Parathyroid adenoma (tissue), 2 donors: ENCODE measurements at regions not wholly inside any gene's neighbourhood (a gene's known extent, or its start where the extent isn't known, plus 50 kb on each side); places are given as distances from the start of the nearest gene placed in this dataset.

Source experiments
- H2AFZ ChIP-seq: fragments of 300-600 bp; sonication (generic); one replicate; pipeline ENCODE4 v1.7.0; 2017; ENCODE audit warnings: antibody characterized with exemption, mild to moderate bottlenecking
- H3K27ac ChIP-seq: fragments of 300-600 bp; sonication (generic); one replicate; pipeline ENCODE4 v1.7.0; 2017
- H3K27me3 ChIP-seq: fragments of 300-600 bp; sonication (generic); one replicate; pipeline ENCODE4 v1.7.0; 2017; ENCODE audit warnings: low read length; ENCODE audit not compliant: control insufficient read depth, insufficient read depth
- H3K36me3 ChIP-seq: fragments of 300-600 bp; sonication (generic); one replicate; pipeline ENCODE4 v1.7.0; 2017; ENCODE audit warnings: low read length; ENCODE audit not compliant: control insufficient read depth, insufficient read depth
- H3K4me1 ChIP-seq: fragments of 300-600 bp; sonication (generic); one replicate; pipeline ENCODE4 v1.7.0; 2017; ENCODE audit warnings: control low read depth
- H3K4me2 ChIP-seq: fragments of 300-600 bp; sonication (generic); one replicate; pipeline ENCODE4 v1.7.0; 2017; ENCODE audit warnings: low read length
- H3K4me3 ChIP-seq: fragments of 300-600 bp; sonication (generic); one replicate; pipeline ENCODE4 v1.7.0; 2017; ENCODE audit warnings: low read depth, low read length
- H3K79me2 ChIP-seq: fragments of 300-600 bp; sonication (generic); one replicate; pipeline ENCODE4 v1.7.0; 2017; ENCODE audit warnings: control low read depth
- H3K9ac ChIP-seq: fragments of 300-600 bp; sonication (generic); one replicate; pipeline ENCODE4 v1.7.0; 2017; ENCODE audit warnings: mild to moderate bottlenecking
- H3K9me3 ChIP-seq: fragments of 300-600 bp; sonication (generic); one replicate; pipeline ENCODE4 v1.7.0; 2017; ENCODE audit warnings: low read length; ENCODE audit not compliant: control insufficient read depth
- CTCF ChIP-seq: fragments of 300-600 bp; sonication (generic); IDR thresholded peaks from one replicate; pipeline ENCODE4 v1.7.0; 2017; ENCODE audit warnings: antibody characterized with exemption, mild to moderate bottlenecking
- donor health status: primary hyperparathyroidism.

GRCh38 chr3:68007621-68008226 lies 353.3 kb upstream of the SUCLG2 start:
- no peak overlapping the region for H3K9ac ChIP-seq
- no peaks in the 10 kb centered on the region for H3K36me3 ChIP-seq
- H3K27me3 ChIP-seq = no peaks in the 10 kb centered on the region
- no peak for TF ChIP-seq CTCF
- no peaks in the 10 kb centered on the region for H3K4me1 ChIP-seq
- H3K9me3 ChIP-seq = no peaks in the 10 kb centered on the region
- H3K79me2 ChIP-seq = no peaks in the 10 kb centered on the region
- no peak overlapping the region for H3K4me3 ChIP-seq
- no peak overlapping the region for H3K27ac ChIP-seq
- H3K4me2 ChIP-seq = peak overlapping the region; percentile 38
- no peak overlapping the region for H2AFZ ChIP-seq

DNA sequence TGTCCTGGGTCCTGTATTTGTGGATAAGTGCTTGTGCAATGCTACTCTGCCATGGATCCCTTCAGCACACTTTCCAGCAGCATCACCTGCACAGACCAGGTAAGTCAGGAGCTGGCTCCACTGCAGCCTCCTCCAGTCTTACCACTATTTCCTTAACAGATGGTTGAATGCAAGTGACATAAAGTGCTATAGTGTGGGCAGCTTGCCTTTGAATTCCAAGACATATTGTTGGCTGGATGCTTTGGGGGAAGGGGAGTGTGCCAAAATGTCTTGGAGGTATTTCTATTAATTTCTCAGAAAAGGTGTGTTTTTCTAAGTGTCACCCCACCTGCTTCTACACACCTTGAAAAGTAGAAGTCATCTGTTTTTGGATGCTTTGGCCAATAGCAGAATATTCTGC lies 352.2 kb upstream of the SUCLG2 start:
- H3K79me2 ChIP-seq = no peaks in the 10 kb centered on the region
- no peak for TF ChIP-seq CTCF
- H3K4me1 ChIP-seq = no peaks in the 10 kb centered on the region
- H3K36me3 ChIP-seq = no peaks in the 10 kb centered on the region
- no peak overlapping the region for H3K4me3 ChIP-seq
- no peak overlapping the region for H3K4me2 ChIP-seq
- no peak overlapping the region for H3K27ac ChIP-seq
- H3K9me3 ChIP-seq = no peaks in the 10 kb centered on the region
- H3K9ac ChIP-seq = no peak overlapping the region
- no peaks in the 10 kb centered on the region for H3K27me3 ChIP-seq
- H2AFZ ChIP-seq = no peak overlapping the region

GRCh38 chr3:68004091-68004490 lies 349.7 kb upstream of the SUCLG2 start:
- Histone ChIP-seq H3K9ac (no peak overlapping the region), H3K27ac (no peak overlapping the region), H3K4me2 (no peak overlapping the region), H3K9me3 (no peaks in the 10 kb centered on the region), H3K36me3 (no peaks in the 10 kb centered on the region), H3K4me3 (no peak overlapping the region), H3K27me3 (no peaks in the 10 kb centered on the region), H3K4me1 (no peaks in the 10 kb centered on the region), H3K79me2 (no peaks in the 10 kb centered on the region), H2AFZ (no peak overlapping the region)
- no peak for TF ChIP-seq CTCF

DNA sequence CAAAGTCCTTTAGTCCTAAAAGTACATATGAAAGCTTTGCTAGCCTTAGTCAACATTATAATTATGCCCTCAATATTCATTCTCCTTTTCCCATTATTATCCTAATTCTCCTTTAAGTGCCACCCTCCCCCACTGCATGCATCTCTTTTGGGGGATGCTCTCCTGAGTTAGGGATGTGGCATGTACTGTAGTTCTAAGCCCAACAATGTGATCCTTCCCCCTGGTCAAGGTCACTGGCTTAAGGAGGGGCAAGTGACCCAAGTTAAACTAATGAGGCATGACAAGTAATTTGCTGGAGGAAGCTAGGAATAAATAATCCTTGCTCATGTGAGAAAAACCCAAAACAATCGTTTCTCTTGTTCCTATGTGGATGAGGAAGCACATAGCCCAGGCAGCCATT lies 343.9 kb upstream of the SUCLG2 start:
- Histone ChIP-seq H2AFZ (no peak overlapping the region), H3K4me1 (no peaks in the 10 kb centered on the region), H3K9ac (no peak overlapping the region), H3K9me3 (no peaks in the 10 kb centered on the region), H3K36me3 (no peaks in the 10 kb centered on the region), H3K79me2 (no peaks in the 10 kb centered on the region), H3K4me3 (no peak overlapping the region), H3K27ac (no peak overlapping the region), H3K27me3 (no peaks in the 10 kb centered on the region), H3K4me2 (no peak overlapping the region)
- no peak for TF ChIP-seq CTCF

GRCh38 chr3:67995206-67995605 lies 340.8 kb upstream of the SUCLG2 start:
- Histone ChIP-seq H3K27me3 (no peaks in the 10 kb centered on the region), H3K4me1 (no peaks in the 10 kb centered on the region), H3K4me3 (no peak overlapping the region), H2AFZ (no peak overlapping the region), H3K79me2 (no peaks in the 10 kb centered on the region), H3K27ac (no peak overlapping the region), H3K9ac (no peak overlapping the region), H3K36me3 (no peaks in the 10 kb centered on the region), H3K4me2 (no peak overlapping the region), H3K9me3 (no peaks in the 10 kb centered on the region)
- no peak for TF ChIP-seq CTCF
